H1 (cell line): ENCODE measurements at regions not wholly inside any gene's neighbourhood (a gene's known extent, or its start where the extent isn't known, plus 50 kb on each side); places are given as distances from the start of the nearest gene placed in this dataset.

Source experiments
- ASH2L ChIP-seq: fragments of 200-600, 300-600 bp; sonication (generic); IDR thresholded peaks from one replicate; pipeline ENCODE4 v1.7.1; 2017; ENCODE audit warnings: low read length
- CBX8 ChIP-seq: fragments of 300-800, 300-1000 bp; sonication (generic); IDR thresholded peaks from 2 replicates; pipeline ENCODE4 v1.7.1; 2016; ENCODE audit warnings: low read depth, low read length, borderline replicate concordance
- HDAC2 ChIP-seq, 2 experiments: fragments of 300-600 bp in 1 of 2; sonication (generic) in 1 of 2; IDR thresholded peaks; 2 replicates each; pipeline ENCODE4 v1.6.1; 2011 to 2012; ENCODE audit warnings: low read depth in 2 of 2, low read length in 2 of 2, mild to moderate bottlenecking in 2 of 2, moderate library complexity in 2 of 2, borderline replicate concordance in 1 of 2, inconsistent platforms in 1 of 2
- ZNF274 ChIP-seq: IDR thresholded peaks from 2 replicates; pipeline ENCODE4 v1.7.0; 2012; ENCODE audit warnings: low read length, borderline replicate concordance; ENCODE audit errors: extremely low read depth
- TF ChIP-seq, protein P1 (sequence below): fragments of 300-600 bp; sonication (generic); IDR thresholded peaks from 2 replicates; pipeline ENCODE4 v1.7.1; 2012; ENCODE audit warnings: low read length, moderate library complexity, mild to moderate bottlenecking, inconsistent platforms; ENCODE audit not compliant: insufficient replicate concordance
- TF ChIP-seq, protein P2 (sequence below): IDR thresholded peaks from 2 replicates; pipeline ENCODE4 v1.6.1; 2012; ENCODE audit warnings: inconsistent platforms

DNA sequence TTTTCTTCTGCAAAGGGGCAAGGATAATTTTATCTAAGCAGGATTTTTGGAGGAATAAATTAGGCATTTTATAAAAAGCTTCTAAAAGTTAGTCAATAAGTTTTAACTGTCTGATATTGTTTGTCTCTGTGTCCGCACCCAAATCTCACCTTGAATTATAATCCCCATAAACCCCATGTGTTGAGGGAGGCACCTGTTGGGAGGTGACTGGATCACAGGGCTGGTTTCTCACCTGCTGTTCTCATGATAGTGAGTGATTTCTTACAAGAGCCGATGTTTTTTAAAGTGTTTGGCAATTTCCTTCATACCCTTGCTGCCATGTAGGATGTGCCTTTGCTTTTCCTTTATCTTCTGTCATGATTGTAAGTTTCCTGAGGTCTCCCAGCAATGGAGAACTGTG lies 481.4 kb downstream of the GBA3 start (continued):
- TF ChIP-seq, protein P1, sequence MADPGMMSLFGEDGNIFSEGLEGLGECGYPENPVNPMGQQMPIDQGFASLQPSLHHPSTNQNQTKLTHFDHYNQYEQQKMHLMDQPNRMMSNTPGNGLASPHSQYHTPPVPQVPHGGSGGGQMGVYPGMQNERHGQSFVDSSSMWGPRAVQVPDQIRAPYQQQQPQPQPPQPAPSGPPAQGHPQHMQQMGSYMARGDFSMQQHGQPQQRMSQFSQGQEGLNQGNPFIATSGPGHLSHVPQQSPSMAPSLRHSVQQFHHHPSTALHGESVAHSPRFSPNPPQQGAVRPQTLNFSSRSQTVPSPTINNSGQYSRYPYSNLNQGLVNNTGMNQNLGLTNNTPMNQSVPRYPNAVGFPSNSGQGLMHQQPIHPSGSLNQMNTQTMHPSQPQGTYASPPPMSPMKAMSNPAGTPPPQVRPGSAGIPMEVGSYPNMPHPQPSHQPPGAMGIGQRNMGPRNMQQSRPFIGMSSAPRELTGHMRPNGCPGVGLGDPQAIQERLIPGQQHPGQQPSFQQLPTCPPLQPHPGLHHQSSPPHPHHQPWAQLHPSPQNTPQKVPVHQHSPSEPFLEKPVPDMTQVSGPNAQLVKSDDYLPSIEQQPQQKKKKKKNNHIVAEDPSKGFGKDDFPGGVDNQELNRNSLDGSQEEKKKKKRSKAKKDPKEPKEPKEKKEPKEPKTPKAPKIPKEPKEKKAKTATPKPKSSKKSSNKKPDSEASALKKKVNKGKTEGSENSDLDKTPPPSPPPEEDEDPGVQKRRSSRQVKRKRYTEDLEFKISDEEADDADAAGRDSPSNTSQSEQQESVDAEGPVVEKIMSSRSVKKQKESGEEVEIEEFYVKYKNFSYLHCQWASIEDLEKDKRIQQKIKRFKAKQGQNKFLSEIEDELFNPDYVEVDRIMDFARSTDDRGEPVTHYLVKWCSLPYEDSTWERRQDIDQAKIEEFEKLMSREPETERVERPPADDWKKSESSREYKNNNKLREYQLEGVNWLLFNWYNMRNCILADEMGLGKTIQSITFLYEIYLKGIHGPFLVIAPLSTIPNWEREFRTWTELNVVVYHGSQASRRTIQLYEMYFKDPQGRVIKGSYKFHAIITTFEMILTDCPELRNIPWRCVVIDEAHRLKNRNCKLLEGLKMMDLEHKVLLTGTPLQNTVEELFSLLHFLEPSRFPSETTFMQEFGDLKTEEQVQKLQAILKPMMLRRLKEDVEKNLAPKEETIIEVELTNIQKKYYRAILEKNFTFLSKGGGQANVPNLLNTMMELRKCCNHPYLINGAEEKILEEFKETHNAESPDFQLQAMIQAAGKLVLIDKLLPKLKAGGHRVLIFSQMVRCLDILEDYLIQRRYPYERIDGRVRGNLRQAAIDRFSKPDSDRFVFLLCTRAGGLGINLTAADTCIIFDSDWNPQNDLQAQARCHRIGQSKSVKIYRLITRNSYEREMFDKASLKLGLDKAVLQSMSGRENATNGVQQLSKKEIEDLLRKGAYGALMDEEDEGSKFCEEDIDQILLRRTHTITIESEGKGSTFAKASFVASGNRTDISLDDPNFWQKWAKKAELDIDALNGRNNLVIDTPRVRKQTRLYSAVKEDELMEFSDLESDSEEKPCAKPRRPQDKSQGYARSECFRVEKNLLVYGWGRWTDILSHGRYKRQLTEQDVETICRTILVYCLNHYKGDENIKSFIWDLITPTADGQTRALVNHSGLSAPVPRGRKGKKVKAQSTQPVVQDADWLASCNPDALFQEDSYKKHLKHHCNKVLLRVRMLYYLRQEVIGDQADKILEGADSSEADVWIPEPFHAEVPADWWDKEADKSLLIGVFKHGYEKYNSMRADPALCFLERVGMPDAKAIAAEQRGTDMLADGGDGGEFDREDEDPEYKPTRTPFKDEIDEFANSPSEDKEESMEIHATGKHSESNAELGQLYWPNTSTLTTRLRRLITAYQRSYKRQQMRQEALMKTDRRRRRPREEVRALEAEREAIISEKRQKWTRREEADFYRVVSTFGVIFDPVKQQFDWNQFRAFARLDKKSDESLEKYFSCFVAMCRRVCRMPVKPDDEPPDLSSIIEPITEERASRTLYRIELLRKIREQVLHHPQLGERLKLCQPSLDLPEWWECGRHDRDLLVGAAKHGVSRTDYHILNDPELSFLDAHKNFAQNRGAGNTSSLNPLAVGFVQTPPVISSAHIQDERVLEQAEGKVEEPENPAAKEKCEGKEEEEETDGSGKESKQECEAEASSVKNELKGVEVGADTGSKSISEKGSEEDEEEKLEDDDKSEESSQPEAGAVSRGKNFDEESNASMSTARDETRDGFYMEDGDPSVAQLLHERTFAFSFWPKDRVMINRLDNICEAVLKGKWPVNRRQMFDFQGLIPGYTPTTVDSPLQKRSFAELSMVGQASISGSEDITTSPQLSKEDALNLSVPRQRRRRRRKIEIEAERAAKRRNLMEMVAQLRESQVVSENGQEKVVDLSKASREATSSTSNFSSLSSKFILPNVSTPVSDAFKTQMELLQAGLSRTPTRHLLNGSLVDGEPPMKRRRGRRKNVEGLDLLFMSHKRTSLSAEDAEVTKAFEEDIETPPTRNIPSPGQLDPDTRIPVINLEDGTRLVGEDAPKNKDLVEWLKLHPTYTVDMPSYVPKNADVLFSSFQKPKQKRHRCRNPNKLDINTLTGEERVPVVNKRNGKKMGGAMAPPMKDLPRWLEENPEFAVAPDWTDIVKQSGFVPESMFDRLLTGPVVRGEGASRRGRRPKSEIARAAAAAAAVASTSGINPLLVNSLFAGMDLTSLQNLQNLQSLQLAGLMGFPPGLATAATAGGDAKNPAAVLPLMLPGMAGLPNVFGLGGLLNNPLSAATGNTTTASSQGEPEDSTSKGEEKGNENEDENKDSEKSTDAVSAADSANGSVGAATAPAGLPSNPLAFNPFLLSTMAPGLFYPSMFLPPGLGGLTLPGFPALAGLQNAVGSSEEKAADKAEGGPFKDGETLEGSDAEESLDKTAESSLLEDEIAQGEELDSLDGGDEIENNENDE: no peak
- no peak for TF ChIP-seq ZNF274
- TF ChIP-seq, protein P2, sequence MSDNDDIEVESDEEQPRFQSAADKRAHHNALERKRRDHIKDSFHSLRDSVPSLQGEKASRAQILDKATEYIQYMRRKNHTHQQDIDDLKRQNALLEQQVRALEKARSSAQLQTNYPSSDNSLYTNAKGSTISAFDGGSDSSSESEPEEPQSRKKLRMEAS: no peak
- TF ChIP-seq ASH2L: no peak
- no peak for TF ChIP-seq HDAC2 (IDR thresholded peaks at IDR 0.05; ENCODE audit: borderline replicate concordance in 1 of 2, low read depth in 2 of 2, low read length in 2 of 2)
- no peak for TF ChIP-seq CBX8
